ENCODE measurements at regions not wholly inside any gene's neighbourhood (a gene's known extent, or its start where the extent isn't known, plus 50 kb on each side); places are given as distances from the start of the nearest gene placed in this dataset.

DNA sequence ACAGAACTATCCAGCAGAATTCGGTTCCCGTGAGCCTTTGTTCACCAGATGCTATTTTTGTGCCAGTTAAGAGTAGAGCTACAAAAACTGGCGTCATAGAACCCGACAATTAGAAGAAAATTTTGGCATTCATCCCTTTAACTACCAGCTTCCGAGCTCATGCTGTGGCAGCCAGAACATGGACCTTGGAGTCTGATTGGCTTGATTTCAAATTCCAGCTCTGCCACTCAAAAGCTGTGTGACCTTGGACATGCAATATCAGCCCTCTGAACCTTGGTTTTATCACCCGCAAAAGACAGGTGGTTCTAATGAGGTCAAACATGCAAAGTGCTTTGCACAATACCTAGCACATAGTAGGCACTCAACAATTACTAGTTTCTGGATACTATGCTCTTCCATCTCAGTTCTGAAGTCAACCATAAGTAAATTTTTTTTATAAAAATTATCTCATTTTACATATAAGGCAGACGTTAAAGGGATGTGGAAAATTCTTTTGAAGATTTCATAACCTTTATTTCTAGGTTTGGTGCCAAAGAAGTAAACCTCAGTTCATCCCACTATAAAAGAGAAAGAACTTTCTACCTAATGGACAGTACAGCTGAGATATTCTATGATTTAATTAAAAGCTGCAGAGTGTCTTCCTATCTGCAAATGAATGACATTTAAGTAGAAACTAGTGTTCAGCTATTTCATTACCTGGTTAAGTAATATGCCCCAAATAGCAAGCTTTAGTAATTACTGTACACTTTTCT is 331.5 kb downstream of the HAPSTR1 start:
- TF ChIP-seq CTCF (IDR thresholded peaks at IDR 0.05) (no peak), E2F4 (CRISPR knock-in tag; IDR thresholded peaks at IDR 0.05; ENCODE audit: borderline replicate concordance, low read depth) (no peak), TCF7 (CRISPR knock-in tag; IDR thresholded peaks at IDR 0.05; ENCODE audit: low read depth) (no peak), ATF2 (CRISPR knock-in tag; IDR thresholded peaks at IDR 0.05; ENCODE audit: borderline replicate concordance, low read depth) (no peak), ATF3 (CRISPR knock-in tag; conservative IDR thresholded peaks at IDR 0.05) (no peak), NR3C1 (CRISPR knock-in tag; conservative IDR thresholded peaks at IDR 0.05; ENCODE audit: low read depth) (no peak)
- TF ChIP-seq, protein P1, sequence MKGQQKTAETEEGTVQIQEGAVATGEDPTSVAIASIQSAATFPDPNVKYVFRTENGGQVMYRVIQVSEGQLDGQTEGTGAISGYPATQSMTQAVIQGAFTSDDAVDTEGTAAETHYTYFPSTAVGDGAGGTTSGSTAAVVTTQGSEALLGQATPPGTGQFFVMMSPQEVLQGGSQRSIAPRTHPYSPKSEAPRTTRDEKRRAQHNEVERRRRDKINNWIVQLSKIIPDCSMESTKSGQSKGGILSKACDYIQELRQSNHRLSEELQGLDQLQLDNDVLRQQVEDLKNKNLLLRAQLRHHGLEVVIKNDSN (CRISPR knock-in tag; IDR thresholded peaks at IDR 0.05), result no peak
- TF ChIP-seq, protein P2, sequence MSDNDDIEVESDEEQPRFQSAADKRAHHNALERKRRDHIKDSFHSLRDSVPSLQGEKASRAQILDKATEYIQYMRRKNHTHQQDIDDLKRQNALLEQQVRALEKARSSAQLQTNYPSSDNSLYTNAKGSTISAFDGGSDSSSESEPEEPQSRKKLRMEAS (CRISPR knock-in tag; IDR thresholded peaks at IDR 0.05), result no peak
- TF ChIP-seq, protein P3, sequence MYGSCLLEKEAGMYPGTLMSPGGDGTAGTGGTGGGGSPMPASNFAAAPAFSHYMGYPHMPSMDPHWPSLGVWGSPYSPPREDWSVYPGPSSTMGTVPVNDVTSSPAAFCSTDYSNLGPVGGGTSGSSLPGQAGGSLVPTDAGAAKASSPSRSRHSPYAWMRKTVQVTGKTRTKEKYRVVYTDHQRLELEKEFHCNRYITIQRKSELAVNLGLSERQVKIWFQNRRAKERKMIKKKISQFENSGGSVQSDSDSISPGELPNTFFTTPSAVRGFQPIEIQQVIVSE (CRISPR knock-in tag; IDR thresholded peaks at IDR 0.05; ENCODE audit: borderline replicate concordance), result no peak

Data from WTC11 (cell line).